COLO668 (cell line): ENCODE measurements at regions not wholly inside any gene's neighbourhood (a gene's known extent, or its start where the extent isn't known, plus 50 kb on each side); places are given as distances from the start of the nearest gene placed in this dataset.

ENCODE experiments used
- DNase-seq: peaks from one replicate; lab custom pipeline; 2025; ENCODE audit not compliant: unreplicated experiment; lab: John Stamatoyannopoulos, UW

DNA sequence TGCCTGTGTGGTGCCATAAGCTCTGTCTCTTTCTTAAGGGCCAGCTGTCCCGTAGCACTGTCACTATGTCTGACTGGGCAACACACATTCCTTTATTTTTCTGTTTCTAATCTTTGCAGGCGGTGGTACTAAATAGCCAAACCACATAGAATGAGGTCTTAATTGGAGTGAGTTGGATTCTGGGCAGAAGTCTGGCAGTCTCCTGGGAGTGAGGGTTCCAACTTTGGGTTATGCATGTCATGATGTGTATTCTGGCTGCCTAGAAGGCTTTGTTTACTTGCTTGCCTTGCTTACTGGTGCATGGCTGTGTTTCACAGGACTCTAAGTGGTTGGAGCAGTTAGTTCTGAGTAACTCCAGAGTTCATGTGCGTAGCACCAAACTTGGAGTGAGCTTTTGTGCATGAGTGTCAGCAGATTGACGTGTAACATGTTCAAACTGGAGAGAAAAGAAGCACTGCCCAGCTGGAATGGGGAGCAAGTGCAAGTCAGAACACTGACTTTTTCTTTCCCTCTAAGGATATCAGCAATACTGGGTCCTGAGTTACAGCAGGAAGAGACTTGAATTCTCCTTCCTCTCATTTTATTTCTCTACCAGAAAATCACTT lies 185.8 kb downstream of the PCSK1 start:
- DNase-seq = peak; percentile 1

DNA sequence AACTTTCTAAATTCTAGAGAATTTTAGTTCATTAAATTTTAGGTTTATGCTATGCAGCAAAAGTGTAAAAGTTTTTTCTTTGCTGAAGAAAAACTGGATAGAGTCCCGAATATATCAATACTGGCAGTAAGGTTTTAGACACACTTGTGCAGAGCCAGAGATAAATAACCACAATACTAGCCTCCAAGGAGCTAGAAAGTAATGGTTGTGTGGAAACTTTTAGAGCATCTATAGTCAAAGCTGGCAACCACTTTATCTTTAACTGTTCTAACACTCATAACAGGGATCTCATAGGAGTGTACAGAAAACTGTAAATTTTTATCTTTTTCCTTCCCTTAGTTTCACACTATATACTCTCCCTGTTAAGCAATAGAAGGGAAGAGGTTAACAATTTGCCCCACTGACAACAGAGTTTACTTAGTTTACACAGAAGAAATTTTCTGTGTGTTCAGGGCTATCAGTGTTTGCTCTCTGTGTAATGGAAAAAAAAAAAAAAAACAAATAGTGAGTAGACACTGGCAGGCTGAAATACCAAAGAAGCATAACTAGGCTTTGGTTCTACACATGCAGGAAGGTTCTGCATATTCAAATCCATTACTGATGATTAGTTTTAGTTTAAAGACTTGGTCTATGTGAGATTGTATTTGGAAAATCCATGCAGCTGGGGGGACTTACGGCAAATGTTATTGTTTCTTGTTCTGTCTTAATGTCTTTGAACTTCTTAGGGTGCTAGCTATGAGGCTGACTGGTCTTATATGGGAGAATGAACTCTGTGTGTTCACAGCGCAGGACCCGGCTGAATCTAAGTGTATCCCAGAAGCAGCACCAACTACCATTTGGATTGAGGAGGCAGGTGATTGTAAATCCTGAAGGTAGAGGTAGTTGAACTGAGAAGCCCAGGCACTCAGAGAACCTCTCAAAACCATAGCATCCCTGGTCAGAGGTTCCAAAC lies 187.6 kb downstream of the PCSK1 start:
- DNase-seq = no peak

DNA sequence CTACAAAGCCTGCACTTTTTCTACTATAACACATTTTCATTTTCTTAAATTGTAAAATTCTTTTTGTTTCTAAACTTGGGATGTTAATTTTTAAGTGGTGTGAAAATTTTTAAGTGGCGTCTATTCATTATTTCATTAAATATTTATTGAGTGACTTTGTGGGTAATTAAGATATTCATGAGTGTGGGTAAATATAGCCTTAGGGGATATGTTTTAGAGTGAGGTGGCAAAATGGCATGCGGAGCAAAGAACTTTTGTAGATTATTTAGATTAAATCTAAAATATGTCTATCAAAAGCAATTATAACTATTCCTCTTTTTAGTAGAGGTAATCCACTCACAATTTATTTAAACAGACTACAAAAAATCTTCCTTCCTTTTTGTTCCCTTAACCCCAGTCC lies 188.4 kb downstream of the PCSK1 start:
- no peak for DNase-seq

GRCh38 chr5:96243862-96244261 lies 189.2 kb downstream of the PCSK1 start:
- no peak for DNase-seq

GRCh38 chr5:96243203-96243602 lies 189.8 kb downstream of the PCSK1 start:
- no peak for DNase-seq

GRCh38 chr5:96242571-96242970 lies 190.5 kb downstream of the PCSK1 start:
- no peak for DNase-seq

DNA sequence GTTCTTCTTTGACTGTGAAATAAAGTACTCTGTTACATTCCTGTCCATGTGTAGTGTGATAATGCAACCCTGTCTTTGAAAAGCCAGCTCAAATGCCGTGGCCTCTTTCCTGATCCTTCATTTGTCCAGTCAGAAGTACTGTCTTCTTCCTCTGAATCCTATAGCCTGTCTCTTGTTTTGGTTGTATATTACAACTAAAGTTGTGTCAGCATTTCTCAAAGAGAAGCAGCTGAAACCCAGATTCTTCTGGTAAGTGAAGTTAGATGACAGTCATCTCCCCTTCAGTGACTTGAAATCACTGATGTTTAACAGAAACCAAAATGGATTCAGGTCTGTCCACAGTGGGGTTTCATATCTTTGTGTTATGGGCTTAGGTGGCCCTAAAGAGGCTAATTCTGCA lies 196.2 kb downstream of the PCSK1 start:
- DNase-seq = no peak

GRCh38 chr5:96236051-96236450 lies 197.0 kb downstream of the PCSK1 start:
- DNase-seq = no peak

DNA sequence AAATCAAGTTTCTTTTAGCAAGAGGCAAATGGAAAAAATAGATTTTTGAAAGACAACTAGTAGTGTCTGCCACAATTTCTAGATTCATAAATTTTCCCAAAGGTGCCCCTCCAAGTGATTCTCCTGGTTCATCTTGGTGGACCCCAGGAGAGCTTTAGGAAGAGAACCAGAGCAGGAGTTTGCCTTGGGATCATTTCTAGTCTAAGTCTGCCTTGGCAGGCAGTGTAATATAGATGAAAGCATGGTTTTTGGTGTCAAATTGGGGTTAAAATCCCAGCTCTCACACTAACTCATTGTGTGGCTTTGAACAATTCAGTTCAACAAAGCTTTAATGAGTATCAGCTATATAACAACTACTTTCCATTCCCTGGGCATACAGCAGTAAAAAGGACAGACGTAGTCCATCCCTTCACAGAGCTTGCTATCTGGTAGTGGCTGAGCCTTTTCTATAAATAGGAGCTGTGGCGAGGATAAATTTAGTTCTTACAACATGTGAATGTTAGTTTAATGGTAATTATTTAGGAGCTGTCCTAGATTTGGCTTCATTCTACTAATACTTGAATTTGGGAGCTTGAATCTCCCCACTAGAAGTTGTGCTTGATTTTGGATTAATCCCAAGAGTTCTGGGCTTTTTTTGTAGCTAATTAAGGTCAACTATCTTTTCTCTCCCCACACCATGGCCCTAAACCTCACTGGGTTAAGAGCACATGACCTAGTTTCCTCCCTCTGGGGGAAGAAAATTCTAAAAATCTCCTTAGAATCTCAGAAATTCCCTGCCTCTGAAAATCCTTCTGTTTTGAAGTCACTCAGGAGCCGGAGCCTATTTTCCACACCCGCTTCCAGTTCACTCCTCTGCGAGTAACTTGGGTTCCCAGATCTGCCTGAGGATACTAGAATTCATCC lies 197.8 kb downstream of the PCSK1 start:
- DNase-seq = no peak

DNA sequence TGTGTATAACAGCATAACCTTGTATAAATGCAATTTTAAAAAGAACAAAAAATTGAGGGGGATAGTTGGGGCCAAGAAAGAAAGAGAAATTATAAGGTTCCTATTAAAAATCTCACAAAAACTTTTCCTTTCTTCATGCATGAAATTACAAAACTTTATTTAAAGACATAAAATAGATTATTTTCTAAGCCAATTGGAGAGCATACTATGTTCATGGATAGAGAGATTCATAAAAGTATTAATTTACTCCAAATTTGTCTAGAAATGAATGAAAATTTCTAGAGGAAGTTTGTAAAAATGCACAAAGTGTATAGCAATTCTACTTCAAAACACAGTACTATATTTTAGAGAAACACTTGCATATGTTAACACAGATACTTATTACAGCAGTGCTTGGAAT lies 200.4 kb downstream of the PCSK1 start:
- no peak for DNase-seq

DNA sequence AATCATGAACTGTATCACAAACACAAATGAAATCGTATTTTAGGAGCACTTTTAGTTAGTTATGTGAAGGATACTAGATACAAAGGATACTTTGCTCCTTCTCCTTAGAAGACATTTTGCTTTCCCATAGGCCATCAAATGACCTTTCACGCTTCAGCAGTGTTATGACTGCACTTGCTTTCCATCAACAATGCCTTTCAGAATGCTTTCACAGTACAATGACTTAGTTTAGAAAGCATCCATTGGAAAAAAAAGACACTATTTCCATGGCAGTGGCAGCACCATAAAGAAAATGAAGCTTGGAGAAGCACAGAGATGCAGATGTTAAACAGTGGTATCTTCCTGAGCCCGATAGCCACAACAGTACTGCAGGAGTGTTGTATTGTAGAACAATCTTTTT lies 203.9 kb downstream of the PCSK1 start:
- no peak for DNase-seq

- no peak for DNase-seq
These were observed 204.6 kb downstream of the PCSK1 start for GRCh38 chr5:96228408-96228807.

DNA sequence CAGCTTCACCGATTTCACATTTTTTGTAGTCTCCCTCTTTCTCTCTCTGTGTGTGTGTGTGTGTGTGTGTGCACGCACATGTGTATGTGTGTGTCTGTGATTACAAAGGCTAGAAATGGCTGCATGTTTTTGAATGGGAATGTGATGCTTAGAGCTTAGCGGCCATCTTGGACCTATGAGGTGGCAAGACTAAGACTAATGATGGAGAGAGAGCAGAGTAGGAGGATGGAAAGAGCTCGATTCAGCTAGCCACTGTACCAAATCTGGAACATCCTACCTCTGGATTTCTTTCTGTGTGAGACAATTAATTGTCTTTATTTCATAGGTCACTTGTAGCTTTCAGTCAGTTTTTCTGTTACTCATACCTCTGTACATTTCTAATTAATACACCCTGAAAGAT lies 205.1 kb downstream of the PCSK1 start:
- DNase-seq = no peak

- DNase-seq = no peak
These were observed 206.0 kb downstream of the PCSK1 start for GRCh38 chr5:96226941-96227552.

GRCh38 chr5:96222129-96222528 lies 210.9 kb downstream of the PCSK1 start:
- no peak for DNase-seq

- DNase-seq = no peak
These were observed 212.2 kb downstream of the PCSK1 start for GRCh38 chr5:96220610-96221390.

- DNase-seq = no peak
These were observed 213.3 kb downstream of the PCSK1 start for GRCh38 chr5:96219580-96220281.

DNA sequence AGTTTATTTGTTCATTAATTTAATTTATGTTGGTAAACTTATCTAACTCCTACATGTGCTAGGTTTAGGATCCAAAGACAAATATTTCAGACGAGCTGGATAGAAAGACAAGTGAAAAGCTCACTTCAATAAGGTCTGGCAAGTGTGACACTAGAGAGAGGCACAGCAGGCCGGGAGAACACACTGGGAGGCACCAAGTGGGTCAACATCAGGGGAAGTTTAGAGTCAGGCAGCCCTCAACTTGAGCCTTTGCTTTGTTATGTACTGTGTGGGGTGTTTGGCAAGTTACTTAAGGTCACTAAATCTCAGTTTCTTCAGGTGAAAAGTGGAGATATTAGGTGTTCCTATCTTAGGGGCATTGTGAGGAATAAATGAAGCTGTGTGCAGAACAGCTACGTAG lies 214.4 kb downstream of the PCSK1 start:
- no peak for DNase-seq

DNA sequence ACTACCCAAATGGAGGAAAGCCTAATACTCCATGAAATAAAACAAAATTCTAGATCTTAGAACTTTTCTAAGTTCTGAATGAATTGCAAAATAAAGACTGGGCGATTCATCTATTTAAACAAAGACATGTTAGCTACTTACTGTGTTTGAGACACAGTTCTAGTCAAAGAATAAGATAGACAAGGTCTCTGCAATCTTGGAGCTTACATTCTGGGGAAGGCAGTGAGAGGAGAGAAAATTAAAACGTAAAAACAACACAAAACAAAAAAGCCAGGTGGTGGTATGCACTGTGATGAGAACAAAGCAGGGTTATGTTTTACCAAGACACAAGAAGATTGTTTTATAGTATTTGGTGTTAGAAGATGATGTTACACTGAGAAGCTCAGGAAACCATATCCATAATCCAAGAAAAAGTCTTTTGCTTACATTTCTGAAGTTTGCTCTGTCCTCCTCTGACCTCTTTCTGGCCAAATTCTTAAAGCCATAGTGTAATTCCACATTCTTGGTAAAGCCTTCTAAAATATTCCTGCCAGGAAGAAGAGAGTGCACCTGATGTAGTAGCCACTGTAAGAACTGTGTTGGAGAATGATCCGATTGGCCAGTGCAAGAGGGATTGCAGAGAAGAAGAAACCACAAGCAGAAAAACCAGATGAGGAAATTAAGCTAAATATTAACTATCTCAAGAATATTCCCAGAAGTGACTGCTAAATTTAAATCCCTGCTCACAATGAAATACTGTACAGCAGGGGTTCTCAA lies 218.4 kb downstream of the PCSK1 start:
- DNase-seq = no peak
